Endothelial cell of umbilical vein (primary cell): ENCODE measurements at regions not wholly inside any gene's neighbourhood (a gene's known extent, or its start where the extent isn't known, plus 50 kb on each side); places are given as distances from the start of the nearest gene placed in this dataset.

ENCODE experiments used
- BruUV-seq: library from RNA; stranded (reverse); fragments of 400-500 nt; replicated peaks from 2 replicates; lab custom pipeline; 2021; lab: Mats Ljungman, UMichigan
- CTCF ChIA-PET: fragments of 300-600, 350-600 bp; sonication (Branson Sonifier 250); formaldehyde crosslinking; loops from one replicate; lab custom pipeline; 2021; ENCODE audit warnings: antibody characterized with exemption, inconsistent platforms; lab: Charles Lee
- POLR2A ChIA-PET: fragments of 300-600, 350-600 bp; sonication (Branson Sonifier 250); formaldehyde crosslinking; loops from one replicate; lab custom pipeline; 2021; ENCODE audit warnings: antibody characterized with exemption, inconsistent platforms; lab: Charles Lee
- DNase-seq: peaks from one replicate; pipeline ENCODE4 v3.0.0-alpha.2; 2011; ENCODE audit warnings: low read depth, low spot score
- FAIRE-seq: peaks from 2 replicates; lab custom pipeline; 2011; peaks lifted over from hg19 to GRCh38; lab: Jason Lieb, UNC
- H2AFZ ChIP-seq: 2 replicates; pipeline ENCODE4 v1.6.0; 2012; ENCODE audit warnings: low read depth, low read length, control low read depth, inconsistent platforms
- H3K27ac ChIP-seq: 2 replicates; pipeline ENCODE4 v1.5.1; 2011; ENCODE audit warnings: low read depth, mild to moderate bottlenecking, control low read depth, low read length, moderate library complexity; ENCODE audit not compliant: insufficient read depth
- H3K27me3 ChIP-seq, 2 experiments: 2 replicates each; pipeline versions ENCODE4 v1.6.0 to v1.6.1; 2011; ENCODE audit warnings: low read length in 2 of 2, mixed read lengths in 1 of 2; ENCODE audit not compliant: control insufficient read depth in 2 of 2, insufficient read depth in 2 of 2
- H3K36me3 ChIP-seq, 2 experiments: 2 replicates in 1 of 2; 3 replicates in 1 of 2; pipeline ENCODE4 v1.5.1; 2011; ENCODE audit warnings: low read length in 2 of 2, mild to moderate bottlenecking in 1 of 2, moderate library complexity in 1 of 2; ENCODE audit not compliant: control insufficient read depth in 2 of 2, insufficient read depth in 2 of 2; ENCODE audit errors: extremely low read depth in 1 of 2
- H3K4me1 ChIP-seq: 3 replicates; pipeline ENCODE4 v1.5.1; 2011; ENCODE audit warnings: mild to moderate bottlenecking, low read length; ENCODE audit not compliant: control insufficient read depth, insufficient read depth; ENCODE audit errors: extremely low read depth
- H3K4me2 ChIP-seq: 2 replicates; pipeline ENCODE4 v1.6.1; 2011; ENCODE audit warnings: low read length, control low read depth, mixed read lengths; ENCODE audit not compliant: insufficient read depth
- H3K4me3 ChIP-seq, 3 experiments: fragments of 200-600 bp in 1 of 3; sonication (generic), shearing (Covaris generic) in 1 of 3; replicated peaks in 1 of 3; 2 replicates each; pipeline ENCODE4 v1.5.1; 2011 to 2016; ENCODE audit warnings: control low read depth in 3 of 3, low read length in 3 of 3, mild to moderate bottlenecking in 2 of 3, inconsistent platforms in 1 of 3, low read depth in 1 of 3, moderate library complexity in 1 of 3; ENCODE audit not compliant: insufficient read depth in 1 of 3
- H3K79me2 ChIP-seq: 2 replicates; pipeline ENCODE4 v1.6.0; 2012; ENCODE audit warnings: low read length, inconsistent platforms; ENCODE audit not compliant: control insufficient read depth, insufficient read depth
- H3K9ac ChIP-seq: replicated peaks from 2 replicates; pipeline ENCODE3; 2011; ENCODE audit warnings: low read length, control low read depth; ENCODE audit not compliant: insufficient read depth; ENCODE audit errors: extremely low read depth
- H3K9me1 ChIP-seq: replicated peaks from 3 replicates; pipeline ENCODE4 v1.6.0; 2011; ENCODE audit warnings: mild to moderate bottlenecking, low read length; ENCODE audit not compliant: control insufficient read depth, insufficient read depth; ENCODE audit errors: extremely low read depth
- H3K9me3 ChIP-seq: replicated peaks from 2 replicates; pipeline ENCODE4 v1.5.1; 2012; ENCODE audit warnings: low read length, inconsistent platforms; ENCODE audit not compliant: control insufficient read depth, insufficient read depth
- H4K20me1 ChIP-seq: replicated peaks from 2 replicates; pipeline ENCODE3; 2011; ENCODE audit warnings: mild to moderate bottlenecking, low read length; ENCODE audit not compliant: control insufficient read depth, insufficient read depth; ENCODE audit errors: extremely low read depth
- EZH2 ChIP-seq: IDR thresholded peaks from 2 replicates; pipeline ENCODE4 v1.6.1; 2012; ENCODE audit warnings: borderline replicate concordance, low read depth, mild to moderate bottlenecking, moderate library complexity, low read length, inconsistent platforms; ENCODE audit not compliant: severe bottlenecking
- FOS ChIP-seq: IDR thresholded peaks from 2 replicates; pipeline ENCODE4 v1.6.1; 2011; ENCODE audit warnings: mild to moderate bottlenecking, low read length, moderate library complexity, borderline replicate concordance; ENCODE audit not compliant: insufficient read depth
- GATA2 ChIP-seq: IDR thresholded peaks from 2 replicates; pipeline ENCODE4 v1.7.0; 2011; ENCODE audit warnings: low read depth, mild to moderate bottlenecking, moderate library complexity, mixed read lengths, low read length; ENCODE audit not compliant: insufficient read length, insufficient read depth
- JUN ChIP-seq: IDR thresholded peaks from 2 replicates; pipeline ENCODE4 v1.6.1; 2011; ENCODE audit warnings: borderline replicate concordance, low read depth; ENCODE audit not compliant: insufficient read length, insufficient read depth
- MYC ChIP-seq: IDR thresholded peaks from one replicate; pipeline ENCODE4 v1.6.1; 2011; ENCODE audit warnings: mild to moderate bottlenecking, low read depth, low read length
- POLR2A ChIP-seq: IDR thresholded peaks from 2 replicates; pipeline ENCODE4 v1.6.1; 2012; ENCODE audit warnings: low read depth, mild to moderate bottlenecking, control low read depth, low read length
- POLR2AphosphoS5 ChIP-seq: IDR thresholded peaks from 2 replicates; pipeline ENCODE4 v1.6.1; 2012; ENCODE audit warnings: low read depth, mild to moderate bottlenecking, control low read depth, low read length, moderate library complexity; ENCODE audit not compliant: insufficient read depth
- dilution Hi-C: fragments of 300-500 bp; cut with MboI; formaldehyde crosslinking; loops from one replicate; pipeline ENCODE4 v1.15.0; 2019; ENCODE audit warnings: low sequenced_read_pairs; ENCODE audit not compliant: extremely low pct_ligation_motif_present
- intact Hi-C: fragments of 100-400 bp; cut with micrococcal nuclease; formaldehyde crosslinking; loops from one replicate; pipeline ENCODE4 v1.10.0; 2022
- TF ChIP-seq, protein P1 (sequence below): IDR thresholded peaks from 2 replicates; pipeline ENCODE4 v1.6.1; 2011; ENCODE audit not compliant: insufficient read depth, insufficient read length
- TF ChIP-seq, protein P2 (sequence below), 2 donors: IDR thresholded peaks; 1 replicate in 1 of 2; 2 replicates in 1 of 2; pipeline ENCODE4 v1.5.1; 2011; ENCODE audit warnings: low read length in 2 of 2, mild to moderate bottlenecking in 2 of 2, moderate library complexity in 2 of 2, control low read depth in 1 of 2, inconsistent platforms in 1 of 2, low read depth in 1 of 2; ENCODE audit not compliant: insufficient read depth in 1 of 2; ENCODE audit errors: extremely low read depth in 1 of 2

DNA sequence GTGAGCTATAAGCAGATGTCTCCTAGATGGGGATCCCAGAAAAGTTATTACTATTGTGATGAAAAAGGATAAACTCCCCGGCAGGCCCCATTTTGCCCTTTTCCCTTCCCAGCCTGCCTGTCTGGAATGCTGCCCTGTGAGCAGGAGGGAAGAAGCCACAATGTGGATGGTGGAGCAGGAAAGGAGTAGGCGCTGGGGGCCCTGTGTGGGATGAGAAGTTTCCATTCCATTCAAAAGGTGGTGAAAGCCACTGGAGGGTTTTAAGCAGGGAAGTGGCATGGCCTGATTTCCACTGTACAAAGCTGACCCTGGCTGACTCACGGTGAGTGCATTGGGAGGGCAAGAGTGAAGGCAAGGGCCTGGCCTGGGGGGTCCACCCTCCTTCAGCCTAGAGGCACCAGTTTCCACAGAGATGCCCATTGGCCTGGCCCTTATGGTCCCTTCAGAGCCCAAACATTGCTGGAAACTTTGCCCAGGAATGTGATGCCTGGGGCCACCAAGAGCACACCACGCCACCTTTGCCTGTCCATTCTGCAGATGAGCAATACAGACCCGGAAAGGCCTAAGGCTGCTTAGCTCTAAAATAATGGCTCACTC is 206.9 kb downstream of the RPLP1 start:
- Histone ChIP-seq H3K9ac (no peak overlapping the region), H3K27me3 (no peaks in the 10 kb centered on the region), H3K4me1 (no peaks in the 10 kb centered on the region), H3K4me2 (no peak overlapping the region), H3K9me3 (no peaks in the 10 kb centered on the region), H2AFZ (no peak overlapping the region), H3K36me3 (no peaks in the 10 kb centered on the region), H4K20me1 (no peaks in the 10 kb centered on the region), H3K79me2 (no peaks in the 10 kb centered on the region), H3K4me3 (no peak overlapping the region), H3K9me1 (no peaks in the 10 kb centered on the region), H3K27ac (no peak overlapping the region)
- dilution Hi-C loops: no loop called here
- ChIA-PET POLR2A (no interaction called here), CTCF (interaction anchor here (1.3 kb wide), 1 partner anchor 11 kb away, joined by 3 read pairs; no protein-coding TSS in a partner anchor)
- DNase-seq (no peak), FAIRE-seq (no peak)
- intact Hi-C loops: no loop called here
- BruUV-seq: no TSS peak
- TF ChIP-seq POLR2AphosphoS5 (no peak), POLR2A (no peak), JUN (no peak)

DNA sequence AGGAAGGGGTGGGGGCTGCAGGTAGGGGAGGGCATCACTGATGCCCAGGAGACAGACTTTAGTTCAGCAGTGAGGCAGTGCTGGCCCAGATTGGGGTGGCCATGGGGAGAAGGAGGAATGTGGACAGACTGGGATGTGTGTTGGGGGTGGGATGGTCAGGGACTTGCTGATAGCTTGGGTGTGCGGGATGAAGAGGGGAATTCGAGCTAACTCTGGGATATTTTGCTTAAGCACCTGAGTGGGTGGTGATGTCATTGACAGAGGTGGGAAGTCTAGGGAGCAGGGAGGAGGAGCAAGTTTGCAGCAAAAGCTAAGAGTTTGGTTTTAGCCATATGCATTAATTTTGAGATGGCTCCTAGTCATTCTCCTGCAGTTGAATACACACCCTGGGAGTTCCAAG is 207.5 kb downstream of the RPLP1 start:
- BruUV-seq: no TSS peak

More for the DNA sequence above, 207.5 kb downstream of the RPLP1 start:
- no peak for TF ChIP-seq FOS
- TF ChIP-seq JUN: no peak
- no peak for TF ChIP-seq GATA2
- TF ChIP-seq, protein P1, sequence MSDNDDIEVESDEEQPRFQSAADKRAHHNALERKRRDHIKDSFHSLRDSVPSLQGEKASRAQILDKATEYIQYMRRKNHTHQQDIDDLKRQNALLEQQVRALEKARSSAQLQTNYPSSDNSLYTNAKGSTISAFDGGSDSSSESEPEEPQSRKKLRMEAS: no peak
- TF ChIP-seq MYC: no peak
- TF ChIP-seq, protein P2, sequence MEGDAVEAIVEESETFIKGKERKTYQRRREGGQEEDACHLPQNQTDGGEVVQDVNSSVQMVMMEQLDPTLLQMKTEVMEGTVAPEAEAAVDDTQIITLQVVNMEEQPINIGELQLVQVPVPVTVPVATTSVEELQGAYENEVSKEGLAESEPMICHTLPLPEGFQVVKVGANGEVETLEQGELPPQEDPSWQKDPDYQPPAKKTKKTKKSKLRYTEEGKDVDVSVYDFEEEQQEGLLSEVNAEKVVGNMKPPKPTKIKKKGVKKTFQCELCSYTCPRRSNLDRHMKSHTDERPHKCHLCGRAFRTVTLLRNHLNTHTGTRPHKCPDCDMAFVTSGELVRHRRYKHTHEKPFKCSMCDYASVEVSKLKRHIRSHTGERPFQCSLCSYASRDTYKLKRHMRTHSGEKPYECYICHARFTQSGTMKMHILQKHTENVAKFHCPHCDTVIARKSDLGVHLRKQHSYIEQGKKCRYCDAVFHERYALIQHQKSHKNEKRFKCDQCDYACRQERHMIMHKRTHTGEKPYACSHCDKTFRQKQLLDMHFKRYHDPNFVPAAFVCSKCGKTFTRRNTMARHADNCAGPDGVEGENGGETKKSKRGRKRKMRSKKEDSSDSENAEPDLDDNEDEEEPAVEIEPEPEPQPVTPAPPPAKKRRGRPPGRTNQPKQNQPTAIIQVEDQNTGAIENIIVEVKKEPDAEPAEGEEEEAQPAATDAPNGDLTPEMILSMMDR (IDR thresholded peaks at IDR 0.05; ENCODE audit: extremely low read depth in 1 of 2, insufficient read depth in 1 of 2, low read depth in 1 of 2, low read length in 2 of 2): no peak
- no peak for TF ChIP-seq EZH2
- TF ChIP-seq POLR2AphosphoS5: no peak
- no peak for TF ChIP-seq POLR2A
- H3K9ac ChIP-seq: no peak overlapping the region
- no peak overlapping the region for H3K4me3 ChIP-seq
- ChIA-PET CTCF (interaction anchor here (1.3 kb wide), 1 partner anchor 11 kb away, joined by 3 read pairs; no protein-coding TSS in a partner anchor), POLR2A (no interaction called here)
- dilution Hi-C loops: no loop called here
- H3K79me2 ChIP-seq: no peaks in the 10 kb centered on the region
- no peaks in the 10 kb centered on the region for H3K27me3 ChIP-seq
- no peaks in the 10 kb centered on the region for H3K4me1 ChIP-seq
- H3K27ac ChIP-seq: no peak overlapping the region
- FAIRE-seq: no peak
- H2AFZ ChIP-seq: no peak overlapping the region
- H3K4me2 ChIP-seq: no peak overlapping the region
- no peaks in the 10 kb centered on the region for H3K9me3 ChIP-seq
- DNase-seq: no peak
- intact Hi-C loops: no loop called here
- H3K9me1 ChIP-seq: no peaks in the 10 kb centered on the region
- no peaks in the 10 kb centered on the region for H4K20me1 ChIP-seq
- H3K36me3 ChIP-seq: no peaks in the 10 kb centered on the region
